Prostate gland (tissue), 2 donors: ENCODE measurements at regions not wholly inside any gene's neighbourhood (a gene's known extent, or its start where the extent isn't known, plus 50 kb on each side); places are given as distances from the start of the nearest gene placed in this dataset.

Experiments used
- DNase-seq: peaks from one replicate; pipeline ENCODE4 v3.0.0-alpha.2; 2019; ENCODE audit warnings: low spot score
- H3K27ac ChIP-seq, 2 donors: fragments of 200-600 bp; sonication (generic); 2 replicates each; pipeline ENCODE4 v1.5.1; 2017 to 2019
- H3K27me3 ChIP-seq: fragments of 200-600 bp; sonication (generic); replicated peaks from 2 replicates; pipeline ENCODE4 v1.5.1; 2019; ENCODE audit not compliant: insufficient read depth
- H3K36me3 ChIP-seq, 2 donors: fragments of 200-600 bp; sonication (generic); 1 replicate in 1 of 2; 2 replicates in 1 of 2; pipeline versions ENCODE4 v1.5.1 to v1.8.1; 2017 to 2019
- H3K4me1 ChIP-seq: fragments of 200-600 bp; sonication (generic); replicated peaks from 2 replicates; pipeline ENCODE4 v1.5.1; 2019
- H3K4me3 ChIP-seq, 2 donors: fragments of 200-600 bp; sonication (generic); 2 replicates each; pipeline ENCODE4 v1.5.1; 2017 to 2019
- H3K9me3 ChIP-seq: fragments of 200-600 bp; sonication (generic); 2 replicates; pipeline ENCODE4 v1.5.1; 2017
- POLR2A ChIP-seq: fragments of 450-650 bp; IDR thresholded peaks from one replicate; pipeline ENCODE4 v1.6.1; 2016; ENCODE audit warnings: antibody characterized with exemption, mild to moderate bottlenecking
- POLR2AphosphoS5 ChIP-seq: sonication (generic); formaldehyde crosslinking; IDR thresholded peaks from one replicate; pipeline ENCODE4 v1.6.1; 2017; ENCODE audit warnings: antibody characterized with exemption
- WGBS: methylation state at CpG from one replicate; pipeline ENCODE4 v1.1.5; 2018; 5-methylcytosine and 5-hydroxymethylcytosine counted together
- intact Hi-C: fragments of 100-400 bp; cut with DNase I; formaldehyde crosslinking; loops from one replicate; pipeline ENCODE4 v1.14.2; 2022
- TF ChIP-seq, protein P1 (sequence below), 4 experiments: fragments of 200-600 bp in 2 of 4; fragments of 450-650 bp in 2 of 4; sonication (generic) in 2 of 4; IDR thresholded peaks; 1 replicate in 3 of 4; 2 replicates in 1 of 4; pipeline ENCODE4 v1.5.1; 2016 to 2019; ENCODE audit warnings: antibody characterized with exemption in 4 of 4, mild to moderate bottlenecking in 2 of 4, moderate library complexity in 2 of 4

DNA sequence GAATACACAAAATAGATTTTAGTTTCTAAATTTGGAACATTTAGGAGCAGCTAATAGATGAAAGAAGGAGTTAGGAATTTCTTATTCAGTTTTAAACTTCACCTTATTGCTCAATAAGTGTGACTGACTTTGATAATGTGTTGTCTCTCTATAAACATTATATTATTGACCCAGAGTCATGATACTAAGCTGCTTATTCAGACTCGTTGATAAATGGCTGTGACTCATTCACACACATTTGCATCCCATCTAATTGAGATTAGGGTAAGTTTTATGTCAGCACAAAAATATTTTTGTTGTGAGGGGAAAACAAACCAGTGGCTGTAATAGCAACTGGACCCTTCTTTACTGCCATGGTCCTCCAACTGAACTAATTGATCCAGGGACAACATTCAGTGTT, 137.6 kb downstream of the GOLIM4 start:
- intact Hi-C loops, result no loop called here
- Histone ChIP-seq H3K4me3 (no peak overlapping the region), H3K4me1 (no peaks in the 10 kb centered on the region), H3K36me3 (no peaks in the 10 kb centered on the region), H3K27me3 (no peaks in the 10 kb centered on the region), H3K9me3 (no peaks in the 10 kb centered on the region), H3K27ac (no peak overlapping the region)
- no peak for DNase-seq
- 36% methylated on average over 1 of the region's 1 CpG for WGBS
- TF ChIP-seq POLR2A, result no peak
- TF ChIP-seq, protein P1, sequence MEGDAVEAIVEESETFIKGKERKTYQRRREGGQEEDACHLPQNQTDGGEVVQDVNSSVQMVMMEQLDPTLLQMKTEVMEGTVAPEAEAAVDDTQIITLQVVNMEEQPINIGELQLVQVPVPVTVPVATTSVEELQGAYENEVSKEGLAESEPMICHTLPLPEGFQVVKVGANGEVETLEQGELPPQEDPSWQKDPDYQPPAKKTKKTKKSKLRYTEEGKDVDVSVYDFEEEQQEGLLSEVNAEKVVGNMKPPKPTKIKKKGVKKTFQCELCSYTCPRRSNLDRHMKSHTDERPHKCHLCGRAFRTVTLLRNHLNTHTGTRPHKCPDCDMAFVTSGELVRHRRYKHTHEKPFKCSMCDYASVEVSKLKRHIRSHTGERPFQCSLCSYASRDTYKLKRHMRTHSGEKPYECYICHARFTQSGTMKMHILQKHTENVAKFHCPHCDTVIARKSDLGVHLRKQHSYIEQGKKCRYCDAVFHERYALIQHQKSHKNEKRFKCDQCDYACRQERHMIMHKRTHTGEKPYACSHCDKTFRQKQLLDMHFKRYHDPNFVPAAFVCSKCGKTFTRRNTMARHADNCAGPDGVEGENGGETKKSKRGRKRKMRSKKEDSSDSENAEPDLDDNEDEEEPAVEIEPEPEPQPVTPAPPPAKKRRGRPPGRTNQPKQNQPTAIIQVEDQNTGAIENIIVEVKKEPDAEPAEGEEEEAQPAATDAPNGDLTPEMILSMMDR (IDR thresholded peaks at IDR 0.05), result no peak
- TF ChIP-seq POLR2AphosphoS5, result no peak

DNA sequence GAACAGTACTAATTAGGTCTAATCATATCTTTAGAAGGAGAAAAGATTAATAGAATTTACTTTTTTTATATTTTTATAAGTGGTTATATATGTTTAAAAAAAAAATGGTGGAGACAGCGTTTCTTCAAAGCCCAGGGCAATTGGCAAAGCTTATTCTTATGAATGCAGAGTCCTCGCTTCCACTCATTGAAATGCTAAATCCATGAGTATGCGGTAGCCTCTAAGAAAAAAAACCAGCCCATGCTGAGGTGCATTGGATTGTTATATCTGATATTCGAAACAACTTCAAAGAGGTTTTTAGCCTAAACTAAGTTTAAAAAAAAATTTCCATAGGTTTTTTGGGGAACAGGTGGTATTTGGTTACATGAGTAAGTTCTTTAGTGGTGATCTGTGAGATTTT, 142.8 kb downstream of the GOLIM4 start:
- Histone ChIP-seq H3K36me3 (no peaks in the 10 kb centered on the region), H3K4me3 (no peak overlapping the region), H3K27me3 (no peaks in the 10 kb centered on the region), H3K27ac (no peak overlapping the region), H3K9me3 (no peaks in the 10 kb centered on the region), H3K4me1 (no peaks in the 10 kb centered on the region)
- no peak for DNase-seq
- TF ChIP-seq POLR2A (no peak), POLR2AphosphoS5 (no peak)
- TF ChIP-seq, protein P1 (IDR thresholded peaks at IDR 0.05), result no peak
- intact Hi-C loops, result no loop called here
- 81% methylated on average over 4 of the region's 4 CpGs for WGBS

DNA sequence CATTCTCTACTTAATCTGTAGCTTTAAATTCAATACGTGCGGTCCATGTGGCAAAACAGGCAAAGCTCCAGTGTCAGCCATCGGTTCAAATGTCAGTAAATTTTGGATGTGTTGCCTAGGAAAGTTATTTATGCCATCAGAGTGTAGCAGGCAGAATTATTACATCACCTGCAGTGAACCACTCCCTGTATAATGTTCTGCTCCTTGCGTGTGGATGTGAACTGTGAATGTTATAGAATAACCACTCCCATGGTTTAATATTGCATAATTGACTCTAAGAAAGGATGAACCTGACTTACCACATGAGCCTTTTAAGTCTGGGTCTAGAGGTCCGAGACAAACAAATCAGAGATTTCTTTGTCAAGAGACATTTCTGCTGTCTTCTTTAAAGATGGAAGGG, 145.5 kb downstream of the GOLIM4 start:
- H3K27me3 ChIP-seq, result no peaks in the 10 kb centered on the region
- no peak for DNase-seq
- WGBS, result 92% methylated on average over 5 of the region's 5 CpGs
- H3K27ac ChIP-seq, result no peak overlapping the region
- TF ChIP-seq POLR2AphosphoS5 (no peak), POLR2A (no peak)
- TF ChIP-seq, protein P1 (IDR thresholded peaks at IDR 0.05), result no peak
- no peak overlapping the region for H3K4me3 ChIP-seq
- no peaks in the 10 kb centered on the region for H3K9me3 ChIP-seq
- H3K4me1 ChIP-seq, result no peaks in the 10 kb centered on the region
- H3K36me3 ChIP-seq, result no peaks in the 10 kb centered on the region
- intact Hi-C loops, result no loop called here

DNA sequence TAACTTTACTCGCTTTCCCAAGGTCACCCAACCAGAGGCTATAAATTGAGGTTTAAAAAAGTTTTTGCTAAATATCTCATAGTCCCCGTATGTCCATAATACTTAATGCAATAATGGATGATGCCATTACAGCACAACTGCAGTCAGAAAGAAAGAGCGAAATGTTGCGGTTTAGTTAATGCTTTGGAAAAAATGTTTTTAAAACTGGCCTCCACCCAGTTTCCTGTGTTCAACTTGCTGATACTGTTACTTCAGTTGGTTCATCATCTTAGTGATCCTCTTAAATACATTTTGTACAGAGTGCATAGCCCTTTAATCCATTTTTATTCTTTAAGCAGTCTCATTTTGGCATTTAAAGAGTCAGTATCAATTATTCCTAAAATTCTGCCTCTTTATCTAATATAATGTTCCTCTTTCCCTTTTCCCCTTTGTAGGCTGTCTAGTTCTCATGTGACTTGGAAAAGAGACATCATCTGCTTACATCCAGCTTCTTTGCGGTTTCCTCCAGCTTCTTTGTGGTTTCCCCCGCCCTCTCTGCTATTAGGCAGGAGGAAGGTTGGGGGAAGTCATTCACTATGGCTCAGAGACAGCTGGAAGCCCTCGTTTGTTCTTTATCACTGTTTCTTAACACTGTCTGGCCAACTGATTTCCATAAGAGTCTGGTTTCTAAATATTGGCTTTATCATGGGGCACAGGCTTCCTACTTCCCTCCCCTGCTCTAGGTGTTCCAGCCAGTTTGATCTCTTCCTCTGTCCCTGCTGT, 154.3 kb downstream of the GOLIM4 start:
- no peak overlapping the region for H3K27ac ChIP-seq
- 65% methylated on average over 7 of the region's 7 CpGs for WGBS
- DNase-seq, result no peak
- TF ChIP-seq POLR2AphosphoS5, result no peak
- TF ChIP-seq, protein P1 (IDR thresholded peaks at IDR 0.05), result no peak
- TF ChIP-seq POLR2A, result no peak
- H3K4me3 ChIP-seq, result no peak overlapping the region
- no peaks in the 10 kb centered on the region for H3K36me3 ChIP-seq
- H3K4me1 ChIP-seq, result no peaks in the 10 kb centered on the region
- no peaks in the 10 kb centered on the region for H3K9me3 ChIP-seq
- intact Hi-C loops, result no loop called here
- H3K27me3 ChIP-seq, result no peaks in the 10 kb centered on the region

DNA sequence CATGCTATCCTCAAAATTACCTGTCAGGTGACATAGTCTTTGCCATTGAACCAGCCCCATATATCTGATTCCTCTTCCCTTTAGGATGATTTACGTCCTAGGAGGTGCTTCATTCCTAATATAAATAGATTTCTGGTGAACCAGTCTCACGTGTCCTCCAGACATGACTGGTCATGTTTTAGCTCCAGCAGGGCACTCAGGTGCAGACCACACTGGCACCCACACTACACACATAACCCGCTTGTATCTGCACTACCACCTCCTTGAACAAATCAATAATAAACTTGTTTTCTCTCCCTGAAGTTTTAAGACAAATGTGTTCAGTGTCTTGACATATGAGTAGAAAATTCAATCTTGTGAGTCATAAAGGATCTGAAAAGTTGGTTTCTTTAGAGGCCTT, 155.5 kb downstream of the GOLIM4 start:
- Histone ChIP-seq H3K4me1 (no peaks in the 10 kb centered on the region), H3K27ac (no peak overlapping the region), H3K4me3 (no peak overlapping the region), H3K9me3 (no peaks in the 10 kb centered on the region), H3K27me3 (no peaks in the 10 kb centered on the region), H3K36me3 (no peaks in the 10 kb centered on the region)
- intact Hi-C loops, result no loop called here
- no peak for TF ChIP-seq POLR2AphosphoS5
- no peak for TF ChIP-seq POLR2A
- TF ChIP-seq, protein P1 (IDR thresholded peaks at IDR 0.05), result no peak
- whole genome bisulfite sequencing, result 49% methylated on average over 3 of the region's 3 CpGs
- DNase-seq, result no peak
